HepG2 (cell line): ENCODE measurements at regions not wholly inside any gene's neighbourhood (a gene's known extent, or its start where the extent isn't known, plus 50 kb on each side); places are given as distances from the start of the nearest gene placed in this dataset.

ENCODE experiments used
- ATAC-seq: fragments of 200-7000 bp; cut with Tn5 transposase; 3 replicates; pipeline ENCODE4 v1.9.1; 2020; ENCODE audit warnings: mild to moderate bottlenecking, moderate library complexity
- BruUV-seq: library from RNA; stranded (reverse); fragments of 400-500 nt; replicated peaks from 2 replicates; lab custom pipeline; 2021; lab: Mats Ljungman, UMichigan
- CTCF ChIA-PET: fragments of 300-600 bp; formaldehyde crosslinking; extraction: SDS; loops from one replicate; lab custom pipeline; 2021; ENCODE audit warnings: low total read pairs, inconsistent platforms, low intra/inter-chr PET ratio; lab: Yijun Ruan, JAX
- POLR2A ChIA-PET: fragments of 350-600 bp; sonication (Branson Sonifier 250); formaldehyde crosslinking; loops from one replicate; lab custom pipeline; 2020; ENCODE audit warnings: antibody characterized with exemption, inconsistent platforms; lab: Yijun Ruan, JAX
- DNase-seq: peaks from one replicate; pipeline ENCODE4 v3.0.0-alpha.2; 2015; ENCODE audit warnings: low spot score
- FAIRE-seq: peaks from 3 replicates; lab custom pipeline; 2011; peaks lifted over from hg19 to GRCh38; lab: Jason Lieb, UNC
- H2AFZ ChIP-seq: one replicate; pipeline ENCODE4 v1.6.1; 2011; ENCODE audit warnings: low read length, inconsistent platforms
- H3K27ac ChIP-seq: fragments of 300-600 bp; 3 replicates; pipeline ENCODE4 v1.8.0; 2011; ENCODE audit warnings: mixed run types, mild to moderate bottlenecking, mixed read lengths, low read length, inconsistent platforms; ENCODE audit not compliant: insufficient read depth; ENCODE audit errors: extremely low read length
- H3K27me3 ChIP-seq, 2 experiments: fragments of 200-600 bp in 1 of 2; 2 replicates in 1 of 2; 3 replicates in 1 of 2; pipeline versions ENCODE4 v1.6.0 to v1.8.0; 2011; ENCODE audit warnings: low read length in 2 of 2, mild to moderate bottlenecking in 2 of 2, moderate library complexity in 2 of 2, inconsistent platforms in 1 of 2; ENCODE audit not compliant: insufficient read depth in 2 of 2, control insufficient read depth in 1 of 2
- H3K36me3 ChIP-seq, 2 experiments: fragments of 200-600 bp in 1 of 2; replicated peaks in 1 of 2; 2 replicates in 1 of 2; 3 replicates in 1 of 2; pipeline versions ENCODE4 v1.5.1 to v1.8.0; 2011; ENCODE audit warnings: low read length in 2 of 2, inconsistent platforms in 1 of 2; ENCODE audit not compliant: insufficient read depth in 2 of 2, control insufficient read depth in 1 of 2
- H3K4me1 ChIP-seq: 2 replicates; pipeline ENCODE4 v1.5.1; 2012; ENCODE audit warnings: low read length, inconsistent platforms; ENCODE audit not compliant: insufficient read depth
- H3K4me2 ChIP-seq: 2 replicates; pipeline ENCODE4 v1.6.0; 2011; ENCODE audit warnings: low read depth, low read length, inconsistent platforms
- H3K4me3 ChIP-seq, 3 experiments: fragments of 200-600 bp in 1 of 3; sonication (generic), shearing (Covaris generic) in 1 of 3; replicated peaks in 1 of 3; 2 replicates each; pipeline ENCODE4 v1.5.1; 2011 to 2016; ENCODE audit warnings: low read length in 3 of 3, inconsistent platforms in 2 of 3, low read depth in 2 of 3, mild to moderate bottlenecking in 2 of 3, control low read depth in 1 of 3, mixed read lengths in 1 of 3; ENCODE audit not compliant: insufficient read depth in 1 of 3
- H3K79me2 ChIP-seq: one replicate; pipeline ENCODE4 v1.6.1; 2011; ENCODE audit warnings: low read length, inconsistent platforms; ENCODE audit not compliant: insufficient read depth
- H3K9ac ChIP-seq: 2 replicates; pipeline ENCODE4 v1.6.0; 2011; ENCODE audit warnings: mild to moderate bottlenecking, low read depth, low read length, inconsistent platforms; ENCODE audit not compliant: insufficient read depth
- H3K9me3 ChIP-seq: 2 replicates; pipeline ENCODE4 v1.5.1; 2012; ENCODE audit warnings: mild to moderate bottlenecking, low read length
- H4K20me1 ChIP-seq: 2 replicates; pipeline ENCODE4 v1.6.0; 2011; ENCODE audit warnings: inconsistent platforms, mild to moderate bottlenecking, low read length, moderate library complexity; ENCODE audit not compliant: insufficient read depth
- BCL6 ChIP-seq: IDR thresholded peaks from 2 replicates; pipeline ENCODE4 v1.6.1; 2016; ENCODE audit warnings: missing genetic modification reagents, missing compliant biosample characterization
- FIP1L1 ChIP-seq: fragments of 200-400 bp; formaldehyde crosslinking; IDR thresholded peaks from 2 replicates; pipeline ENCODE4 v1.6.1; 2018; ENCODE audit warnings: low read depth, mild to moderate bottlenecking, low read length, moderate library complexity, borderline replicate concordance; ENCODE audit not compliant: insufficient read depth
- RBAK ChIP-seq: sonication (generic); formaldehyde crosslinking; IDR thresholded peaks from 2 replicates; pipeline ENCODE4 v1.5.1; 2020; ENCODE audit warnings: mild to moderate bottlenecking, missing genetic modification reagents
- SIX1 ChIP-seq: sonication (generic); formaldehyde crosslinking; IDR thresholded peaks from 2 replicates; pipeline ENCODE4 v1.4.0; 2020; ENCODE audit warnings: missing genetic modification reagents, borderline replicate concordance
- ZNF615 ChIP-seq: sonication (generic); formaldehyde crosslinking; IDR thresholded peaks from 2 replicates; pipeline ENCODE4 v1.5.0; 2020; ENCODE audit warnings: mild to moderate bottlenecking, missing genetic modification reagents, borderline replicate concordance
- ZNF644 ChIP-seq: IDR thresholded peaks from 2 replicates; pipeline ENCODE4 v1.6.1; 2016; ENCODE audit warnings: low read depth
- ZNF660 ChIP-seq: sonication (generic); formaldehyde crosslinking; IDR thresholded peaks from 2 replicates; pipeline ENCODE4 v1.5.1; 2020; ENCODE audit warnings: mild to moderate bottlenecking, low read depth, missing genetic modification reagents, borderline replicate concordance
- WGBS: methylation state at CpG from one replicate; pipeline ENCODE4 v1.1.6; 2017; ENCODE audit warnings: low lambda C conversion rate; 5-methylcytosine and 5-hydroxymethylcytosine counted together
- in situ Hi-C: cut with HindIII; loops from 2 replicates; pipeline ENCODE4 v1.10.0; 2017; ENCODE audit warnings: low pct_unique_long_range_greater_than_20kb; ENCODE audit not compliant: extremely low pct_ligation_motif_present
- intact Hi-C: fragments of 100-400 bp; cut with micrococcal nuclease; formaldehyde crosslinking; loops from one replicate; pipeline ENCODE4 v1.10.0; 2022; ENCODE audit not compliant: unreplicated experiment
- TF ChIP-seq, protein P1 (sequence below): fragments of 450-650 bp; IDR thresholded peaks from 2 replicates; pipeline ENCODE4 v1.6.1; 2017; ENCODE audit warnings: mild to moderate bottlenecking
- TF ChIP-seq, protein P2 (sequence below): IDR thresholded peaks from 2 replicates; pipeline ENCODE4 v1.6.1; 2016; ENCODE audit warnings: low read depth, missing genetic modification reagents, missing compliant biosample characterization
- TF ChIP-seq, protein P3 (sequence below): sonication (generic); formaldehyde crosslinking; IDR thresholded peaks from 2 replicates; pipeline ENCODE4 v1.4.0; 2020; ENCODE audit warnings: missing genetic modification reagents, borderline replicate concordance

DNA sequence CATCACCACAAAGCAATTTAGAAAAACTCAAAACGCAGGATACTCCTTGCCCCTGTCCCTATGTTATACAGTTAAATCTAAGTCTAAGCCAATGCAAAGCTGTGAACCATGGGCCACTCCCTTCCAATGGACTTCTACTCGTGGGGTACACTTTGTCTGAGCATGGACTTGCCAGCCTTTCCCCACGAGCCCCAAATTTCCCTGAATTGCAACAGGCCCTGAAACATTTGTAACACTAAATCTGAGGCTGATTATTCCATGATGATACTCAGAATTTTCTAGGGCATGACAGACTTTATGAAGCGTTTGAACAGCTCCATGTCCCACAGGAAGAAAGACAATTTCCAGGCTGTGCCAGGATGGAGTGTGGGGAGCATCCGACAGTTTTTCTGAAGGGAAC lies 189.6 kb downstream of the TXNL1 start (continued):
- TF ChIP-seq, protein P1, sequence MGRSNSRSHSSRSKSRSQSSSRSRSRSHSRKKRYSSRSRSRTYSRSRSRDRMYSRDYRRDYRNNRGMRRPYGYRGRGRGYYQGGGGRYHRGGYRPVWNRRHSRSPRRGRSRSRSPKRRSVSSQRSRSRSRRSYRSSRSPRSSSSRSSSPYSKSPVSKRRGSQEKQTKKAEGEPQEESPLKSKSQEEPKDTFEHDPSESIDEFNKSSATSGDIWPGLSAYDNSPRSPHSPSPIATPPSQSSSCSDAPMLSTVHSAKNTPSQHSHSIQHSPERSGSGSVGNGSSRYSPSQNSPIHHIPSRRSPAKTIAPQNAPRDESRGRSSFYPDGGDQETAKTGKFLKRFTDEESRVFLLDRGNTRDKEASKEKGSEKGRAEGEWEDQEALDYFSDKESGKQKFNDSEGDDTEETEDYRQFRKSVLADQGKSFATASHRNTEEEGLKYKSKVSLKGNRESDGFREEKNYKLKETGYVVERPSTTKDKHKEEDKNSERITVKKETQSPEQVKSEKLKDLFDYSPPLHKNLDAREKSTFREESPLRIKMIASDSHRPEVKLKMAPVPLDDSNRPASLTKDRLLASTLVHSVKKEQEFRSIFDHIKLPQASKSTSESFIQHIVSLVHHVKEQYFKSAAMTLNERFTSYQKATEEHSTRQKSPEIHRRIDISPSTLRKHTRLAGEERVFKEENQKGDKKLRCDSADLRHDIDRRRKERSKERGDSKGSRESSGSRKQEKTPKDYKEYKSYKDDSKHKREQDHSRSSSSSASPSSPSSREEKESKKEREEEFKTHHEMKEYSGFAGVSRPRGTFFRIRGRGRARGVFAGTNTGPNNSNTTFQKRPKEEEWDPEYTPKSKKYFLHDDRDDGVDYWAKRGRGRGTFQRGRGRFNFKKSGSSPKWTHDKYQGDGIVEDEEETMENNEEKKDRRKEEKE: no peak
- no peak for TF ChIP-seq SIX1 (CRISPR knock-in tag)
- no peak for TF ChIP-seq RBAK
- TF ChIP-seq, all 625 proteins: peak for 0

DNA sequence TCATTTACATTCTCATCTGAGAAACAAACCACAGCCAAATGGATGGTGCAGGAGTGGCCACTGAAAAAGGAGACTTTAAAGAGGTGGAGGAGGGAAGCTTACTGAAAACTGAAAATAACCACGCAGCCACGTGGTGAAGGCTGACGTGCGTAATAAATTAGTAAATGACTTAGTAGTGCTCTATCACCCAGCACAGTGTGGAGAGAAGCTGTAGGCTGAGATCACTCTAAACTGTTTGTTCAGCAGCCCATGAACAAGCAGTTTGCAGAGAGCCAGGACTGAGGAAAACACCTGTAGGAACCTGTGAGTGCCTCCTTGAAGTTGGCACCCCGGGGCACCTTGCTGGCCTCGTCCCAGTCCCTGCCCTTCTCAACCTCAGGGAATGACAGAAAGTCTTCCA lies 193.0 kb downstream of the TXNL1 start:
- ATAC-seq (no peak), DNase-seq (no peak), FAIRE-seq (no peak)
- in situ Hi-C loops (no loop called here), intact Hi-C loops (loop anchor here (5.0 kb wide), 1 partner anchor 618 kb away; no protein-coding TSS in a partner anchor)
- POLR2A ChIA-PET: no interaction called here
- Histone ChIP-seq H4K20me1 (no peaks in the 10 kb centered on the region), H3K4me1 (no peaks in the 10 kb centered on the region), H3K9ac (no peak overlapping the region), H2AFZ (no peak overlapping the region), H3K27ac (no peak overlapping the region), H3K27me3 (no peaks in the 10 kb centered on the region), H3K36me3 (no peaks in the 10 kb centered on the region), H3K4me3 (no peak overlapping the region), H3K9me3 (no peaks in the 10 kb centered on the region), H3K4me2 (no peak overlapping the region), H3K79me2 (no peaks in the 10 kb centered on the region)
- WGBS: 38% methylated on average over 4 of the region's 6 CpGs
- no TSS peak for BruUV-seq
- CTCF ChIA-PET: no interaction called here
- TF ChIP-seq, protein P2, sequence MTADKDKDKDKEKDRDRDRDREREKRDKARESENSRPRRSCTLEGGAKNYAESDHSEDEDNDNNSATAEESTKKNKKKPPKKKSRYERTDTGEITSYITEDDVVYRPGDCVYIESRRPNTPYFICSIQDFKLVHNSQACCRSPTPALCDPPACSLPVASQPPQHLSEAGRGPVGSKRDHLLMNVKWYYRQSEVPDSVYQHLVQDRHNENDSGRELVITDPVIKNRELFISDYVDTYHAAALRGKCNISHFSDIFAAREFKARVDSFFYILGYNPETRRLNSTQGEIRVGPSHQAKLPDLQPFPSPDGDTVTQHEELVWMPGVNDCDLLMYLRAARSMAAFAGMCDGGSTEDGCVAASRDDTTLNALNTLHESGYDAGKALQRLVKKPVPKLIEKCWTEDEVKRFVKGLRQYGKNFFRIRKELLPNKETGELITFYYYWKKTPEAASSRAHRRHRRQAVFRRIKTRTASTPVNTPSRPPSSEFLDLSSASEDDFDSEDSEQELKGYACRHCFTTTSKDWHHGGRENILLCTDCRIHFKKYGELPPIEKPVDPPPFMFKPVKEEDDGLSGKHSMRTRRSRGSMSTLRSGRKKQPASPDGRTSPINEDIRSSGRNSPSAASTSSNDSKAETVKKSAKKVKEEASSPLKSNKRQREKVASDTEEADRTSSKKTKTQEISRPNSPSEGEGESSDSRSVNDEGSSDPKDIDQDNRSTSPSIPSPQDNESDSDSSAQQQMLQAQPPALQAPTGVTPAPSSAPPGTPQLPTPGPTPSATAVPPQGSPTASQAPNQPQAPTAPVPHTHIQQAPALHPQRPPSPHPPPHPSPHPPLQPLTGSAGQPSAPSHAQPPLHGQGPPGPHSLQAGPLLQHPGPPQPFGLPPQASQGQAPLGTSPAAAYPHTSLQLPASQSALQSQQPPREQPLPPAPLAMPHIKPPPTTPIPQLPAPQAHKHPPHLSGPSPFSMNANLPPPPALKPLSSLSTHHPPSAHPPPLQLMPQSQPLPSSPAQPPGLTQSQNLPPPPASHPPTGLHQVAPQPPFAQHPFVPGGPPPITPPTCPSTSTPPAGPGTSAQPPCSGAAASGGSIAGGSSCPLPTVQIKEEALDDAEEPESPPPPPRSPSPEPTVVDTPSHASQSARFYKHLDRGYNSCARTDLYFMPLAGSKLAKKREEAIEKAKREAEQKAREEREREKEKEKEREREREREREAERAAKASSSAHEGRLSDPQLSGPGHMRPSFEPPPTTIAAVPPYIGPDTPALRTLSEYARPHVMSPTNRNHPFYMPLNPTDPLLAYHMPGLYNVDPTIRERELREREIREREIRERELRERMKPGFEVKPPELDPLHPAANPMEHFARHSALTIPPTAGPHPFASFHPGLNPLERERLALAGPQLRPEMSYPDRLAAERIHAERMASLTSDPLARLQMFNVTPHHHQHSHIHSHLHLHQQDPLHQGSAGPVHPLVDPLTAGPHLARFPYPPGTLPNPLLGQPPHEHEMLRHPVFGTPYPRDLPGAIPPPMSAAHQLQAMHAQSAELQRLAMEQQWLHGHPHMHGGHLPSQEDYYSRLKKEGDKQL (CRISPR knock-in tag): no peak
- TF ChIP-seq ZNF660 (CRISPR knock-in tag) (no peak), BCL6 (CRISPR knock-in tag) (no peak), ZNF615 (no peak), FIP1L1 (no peak), ZNF644 (no peak)
- TF ChIP-seq, protein P3, sequence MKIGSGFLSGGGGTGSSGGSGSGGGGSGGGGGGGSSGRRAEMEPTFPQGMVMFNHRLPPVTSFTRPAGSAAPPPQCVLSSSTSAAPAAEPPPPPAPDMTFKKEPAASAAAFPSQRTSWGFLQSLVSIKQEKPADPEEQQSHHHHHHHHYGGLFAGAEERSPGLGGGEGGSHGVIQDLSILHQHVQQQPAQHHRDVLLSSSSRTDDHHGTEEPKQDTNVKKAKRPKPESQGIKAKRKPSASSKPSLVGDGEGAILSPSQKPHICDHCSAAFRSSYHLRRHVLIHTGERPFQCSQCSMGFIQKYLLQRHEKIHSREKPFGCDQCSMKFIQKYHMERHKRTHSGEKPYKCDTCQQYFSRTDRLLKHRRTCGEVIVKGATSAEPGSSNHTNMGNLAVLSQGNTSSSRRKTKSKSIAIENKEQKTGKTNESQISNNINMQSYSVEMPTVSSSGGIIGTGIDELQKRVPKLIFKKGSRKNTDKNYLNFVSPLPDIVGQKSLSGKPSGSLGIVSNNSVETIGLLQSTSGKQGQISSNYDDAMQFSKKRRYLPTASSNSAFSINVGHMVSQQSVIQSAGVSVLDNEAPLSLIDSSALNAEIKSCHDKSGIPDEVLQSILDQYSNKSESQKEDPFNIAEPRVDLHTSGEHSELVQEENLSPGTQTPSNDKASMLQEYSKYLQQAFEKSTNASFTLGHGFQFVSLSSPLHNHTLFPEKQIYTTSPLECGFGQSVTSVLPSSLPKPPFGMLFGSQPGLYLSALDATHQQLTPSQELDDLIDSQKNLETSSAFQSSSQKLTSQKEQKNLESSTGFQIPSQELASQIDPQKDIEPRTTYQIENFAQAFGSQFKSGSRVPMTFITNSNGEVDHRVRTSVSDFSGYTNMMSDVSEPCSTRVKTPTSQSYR (CRISPR knock-in tag): no peak
